NOMO-1 treated with dmso at 0.1 percent for 144 hours (cell line): ENCODE measurements at regions not wholly inside any gene's neighbourhood (a gene's known extent, or its start where the extent isn't known, plus 50 kb on each side); places are given as distances from the start of the nearest gene placed in this dataset.

Experiments
- DNase-seq: peaks from one replicate; lab custom pipeline; 2025; ENCODE audit not compliant: unreplicated experiment; lab: John Stamatoyannopoulos, UW

DNA sequence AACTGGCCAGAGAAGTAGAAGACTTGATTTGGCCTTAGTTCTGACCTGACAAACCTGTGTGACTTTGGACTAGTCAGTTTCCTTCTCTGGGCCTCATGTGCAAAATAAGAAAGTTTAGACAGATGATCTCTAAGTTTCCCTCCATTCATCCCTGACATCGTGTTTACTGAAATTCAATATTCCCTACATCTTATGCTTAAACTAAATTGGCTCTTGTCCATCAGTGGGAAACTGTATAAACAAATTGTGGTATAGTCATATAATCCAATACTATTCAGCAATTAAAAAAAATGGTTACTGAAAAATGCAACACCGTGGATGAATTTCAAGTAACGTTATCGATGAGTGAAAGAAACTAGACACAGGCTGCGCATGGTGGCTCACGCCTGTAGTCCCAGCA, 64.4 kb upstream of the HRH1 start:
- DNase-seq: no peak

DNA sequence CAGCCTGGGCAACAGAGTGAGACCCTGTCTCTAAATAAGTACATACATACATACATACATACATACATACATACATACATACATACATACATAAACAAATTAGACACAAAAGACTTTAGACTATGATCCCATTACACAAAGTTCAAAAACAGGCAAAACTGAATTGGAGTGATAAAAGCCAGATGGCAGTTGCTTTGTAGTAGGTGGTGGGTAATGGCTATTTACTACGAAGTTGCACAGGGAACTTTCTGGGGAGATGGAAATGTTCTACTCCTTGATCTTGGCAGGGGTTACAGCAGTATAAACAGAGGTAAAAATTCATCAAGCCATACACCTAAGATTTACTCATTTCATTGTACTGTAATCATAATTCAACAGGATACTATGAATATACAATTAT, 63.7 kb upstream of the HRH1 start:
- no peak for DNase-seq

DNA sequence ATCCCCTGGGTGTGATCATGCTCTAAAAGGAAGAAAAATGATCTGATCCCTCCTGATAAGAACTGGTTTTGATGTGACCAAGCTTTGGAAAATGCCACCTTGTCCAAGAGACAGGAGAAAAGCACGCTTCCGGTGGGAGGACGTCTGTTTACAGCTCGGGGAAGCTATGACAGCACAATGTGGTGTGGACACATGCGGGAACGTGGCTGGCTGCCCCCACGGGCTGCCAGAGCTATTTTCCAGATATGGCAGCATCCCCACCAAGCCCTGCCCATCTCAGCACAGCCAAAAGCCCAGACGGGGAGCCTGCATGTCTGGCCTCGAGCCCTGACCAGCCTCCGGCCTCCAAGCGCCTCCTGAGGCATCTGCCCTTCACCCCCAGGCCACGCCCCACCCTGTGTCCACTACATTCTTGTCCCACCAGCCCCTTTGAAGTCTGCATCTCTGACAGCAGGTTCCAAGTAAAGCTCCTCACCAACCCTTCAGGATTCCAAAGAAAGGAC, 63.2 kb upstream of the HRH1 start:
- DNase-seq: no peak

DNA sequence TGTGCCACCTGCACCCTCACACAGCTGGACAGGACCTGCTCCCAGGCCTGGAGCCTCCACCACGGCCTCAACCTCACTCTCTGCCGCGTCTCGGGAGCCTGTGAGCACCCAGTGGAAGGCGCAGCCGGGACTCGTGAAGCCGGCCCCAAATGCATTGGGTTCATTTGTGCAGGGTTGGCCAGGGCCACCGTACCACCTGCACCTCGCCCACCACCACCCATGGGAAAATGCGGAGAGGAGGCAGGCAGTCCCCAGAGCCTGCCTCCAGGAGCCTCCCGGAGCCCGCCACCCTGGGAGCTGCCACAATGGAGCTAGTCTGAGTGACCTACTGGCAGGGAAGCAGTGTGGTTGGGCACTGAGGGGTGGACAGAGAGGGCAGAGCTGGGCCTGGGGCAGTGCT, 62.5 kb upstream of the HRH1 start:
- no peak for DNase-seq

DNA sequence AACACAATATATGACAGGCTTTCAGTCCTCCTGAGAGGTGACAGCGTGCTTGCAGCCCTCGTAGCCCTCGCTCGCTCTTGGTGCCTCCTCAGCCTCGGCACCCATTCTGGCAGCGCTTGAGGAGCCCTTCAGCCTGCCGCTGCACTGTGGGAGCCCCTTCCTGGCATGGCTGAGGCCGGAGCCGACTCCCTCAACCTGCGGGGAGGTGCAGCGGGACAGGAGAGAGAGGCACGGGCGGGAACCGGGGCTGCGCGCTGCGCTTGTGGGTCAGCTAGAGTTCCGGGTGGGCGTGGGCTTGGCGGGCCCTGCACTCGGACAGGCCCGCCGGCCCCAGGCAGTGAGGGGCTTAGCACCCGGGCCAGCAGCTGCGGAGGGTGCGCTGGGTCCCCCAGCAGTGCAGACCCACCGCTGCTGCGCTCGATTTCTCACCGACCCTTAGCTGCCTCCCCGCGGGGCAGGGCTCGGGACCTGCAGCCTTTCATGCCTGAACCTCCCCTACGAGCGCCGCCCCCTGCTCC, 60.4 kb upstream of the HRH1 start:
- DNase-seq: no peak

DNA sequence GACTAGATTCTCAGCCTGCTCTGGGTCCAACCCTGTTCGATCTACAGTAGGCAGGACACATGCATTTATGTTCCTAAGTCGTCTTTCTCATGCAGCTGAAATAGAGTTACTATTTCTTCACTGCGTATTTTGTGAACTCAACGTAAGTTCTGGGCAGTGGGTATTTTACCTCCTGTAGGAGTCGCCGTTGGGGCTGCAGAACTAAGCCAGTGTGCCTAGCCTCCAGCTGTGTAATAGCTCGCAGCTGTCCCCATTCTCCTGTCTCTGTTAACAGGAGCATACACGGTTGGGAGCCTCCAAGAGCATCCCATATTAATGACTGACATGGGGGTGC, 58.4 kb upstream of the HRH1 start:
- DNase-seq: no peak

DNA sequence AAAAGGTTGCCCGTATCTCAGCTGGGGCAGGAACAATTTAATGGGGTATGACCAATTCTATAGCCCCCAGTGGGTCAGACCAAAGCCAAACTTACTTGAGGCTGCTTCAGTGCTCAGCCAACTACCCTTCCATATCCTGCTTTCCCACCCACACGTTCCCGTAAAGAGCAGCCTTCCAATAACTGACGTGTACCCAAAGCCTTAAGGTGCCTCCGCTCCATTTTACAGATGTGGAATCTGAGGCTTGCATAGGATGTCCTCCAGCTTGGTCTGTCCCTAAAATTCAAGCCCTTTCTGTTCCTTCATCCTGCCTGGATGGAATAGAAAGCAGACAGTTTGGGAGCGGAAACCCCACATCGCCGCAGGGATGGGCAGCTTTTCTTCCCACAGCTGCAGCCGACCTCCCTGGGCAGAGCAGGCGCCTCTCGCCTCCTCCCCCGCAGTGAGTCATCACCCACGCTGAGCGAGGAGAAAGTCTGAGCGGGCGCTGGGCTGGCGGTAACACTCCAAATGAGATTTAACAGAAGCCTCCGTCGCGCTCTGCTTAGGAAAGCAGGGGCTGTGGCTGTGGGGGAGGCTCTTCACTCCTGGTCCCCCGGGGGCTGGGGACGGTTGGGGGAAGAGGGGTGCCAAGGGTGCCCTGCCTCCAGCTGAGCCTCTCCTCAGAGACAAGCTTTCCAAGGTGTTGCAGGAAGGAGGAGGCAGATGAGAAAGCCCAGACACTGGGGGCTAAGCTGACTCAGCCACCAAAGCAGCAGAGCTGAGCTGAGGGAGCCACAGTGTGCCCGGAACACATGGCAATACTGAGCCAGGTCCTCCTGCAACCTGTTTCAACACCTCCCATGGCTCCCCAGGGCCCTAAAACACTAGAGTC, 57.8 kb upstream of the HRH1 start:
- peak; percentile 43 for DNase-seq

DNA sequence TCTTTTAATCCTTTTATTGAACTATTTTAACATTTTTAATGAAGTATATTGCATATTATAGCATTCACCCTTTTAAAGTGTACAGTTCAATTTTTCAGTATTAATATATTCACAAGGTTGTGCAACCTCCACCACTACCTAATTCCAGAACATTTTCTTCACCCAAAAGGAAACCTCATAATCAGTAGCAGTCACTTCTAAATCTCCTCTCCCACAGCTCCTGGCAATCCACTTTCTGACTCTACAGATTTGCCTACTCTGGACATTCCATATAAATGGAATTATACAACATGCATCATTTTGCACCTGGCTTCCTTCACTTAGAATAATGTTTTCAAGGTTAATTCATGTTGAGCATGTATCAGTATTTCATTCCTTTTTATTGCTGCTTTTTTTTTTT, 55.0 kb upstream of the HRH1 start:
- DNase-seq: no peak
